ENCODE measurements at regions not wholly inside any gene's neighbourhood (a gene's known extent, or its start where the extent isn't known, plus 50 kb on each side); places are given as distances from the start of the nearest gene placed in this dataset.
"Not testable (repeated sequence)": the region's sequence is repeated elsewhere in the genome, so short reads cannot be mapped to it uniquely, and the experiment has no call there.

DNA sequence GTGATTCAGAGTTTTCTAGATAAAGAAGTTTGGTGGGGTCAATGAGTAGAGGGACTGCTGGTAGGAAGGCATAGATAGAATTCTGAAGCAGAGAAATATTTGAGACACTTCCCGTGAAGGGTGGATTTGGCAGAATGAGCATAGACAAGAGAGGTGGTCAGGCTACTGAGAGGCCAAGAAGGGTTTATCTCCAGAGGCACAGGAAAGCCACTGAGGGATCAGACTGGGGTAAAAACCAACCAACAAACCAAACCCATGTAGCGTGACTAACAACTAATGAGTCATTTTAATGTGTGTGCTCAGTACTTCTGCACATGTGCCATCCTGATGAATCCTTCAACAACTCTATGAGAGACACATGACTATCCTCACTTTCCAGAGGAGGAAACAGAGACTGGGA, 60.0 kb upstream of the SERP2 start:
- no peak for FAIRE-seq
- DNase-seq = no peak
- Histone ChIP-seq H3K9me3 (no peaks in the 10 kb centered on the region), H3K27ac (peak overlapping the region in 2 of 4 donors; percentile 42 to 53), H3K36me3 (no peaks in the 10 kb centered on the region), H3K4me1 (peaks cover 0 to 6% (median 0%) of the 10 kb centered on the region in 3 donors), H3K27me3 (no peaks in the 10 kb centered on the region), H3K4me3 (no peak overlapping the region)
- 83 to 94% methylated on average over 2 of the region's 2 CpGs for WGBS, 2 donors
- intact Hi-C loops (cut with DNase I) = no loop called here
- TF ChIP-seq, protein P1, sequence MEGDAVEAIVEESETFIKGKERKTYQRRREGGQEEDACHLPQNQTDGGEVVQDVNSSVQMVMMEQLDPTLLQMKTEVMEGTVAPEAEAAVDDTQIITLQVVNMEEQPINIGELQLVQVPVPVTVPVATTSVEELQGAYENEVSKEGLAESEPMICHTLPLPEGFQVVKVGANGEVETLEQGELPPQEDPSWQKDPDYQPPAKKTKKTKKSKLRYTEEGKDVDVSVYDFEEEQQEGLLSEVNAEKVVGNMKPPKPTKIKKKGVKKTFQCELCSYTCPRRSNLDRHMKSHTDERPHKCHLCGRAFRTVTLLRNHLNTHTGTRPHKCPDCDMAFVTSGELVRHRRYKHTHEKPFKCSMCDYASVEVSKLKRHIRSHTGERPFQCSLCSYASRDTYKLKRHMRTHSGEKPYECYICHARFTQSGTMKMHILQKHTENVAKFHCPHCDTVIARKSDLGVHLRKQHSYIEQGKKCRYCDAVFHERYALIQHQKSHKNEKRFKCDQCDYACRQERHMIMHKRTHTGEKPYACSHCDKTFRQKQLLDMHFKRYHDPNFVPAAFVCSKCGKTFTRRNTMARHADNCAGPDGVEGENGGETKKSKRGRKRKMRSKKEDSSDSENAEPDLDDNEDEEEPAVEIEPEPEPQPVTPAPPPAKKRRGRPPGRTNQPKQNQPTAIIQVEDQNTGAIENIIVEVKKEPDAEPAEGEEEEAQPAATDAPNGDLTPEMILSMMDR (IDR thresholded peaks at IDR 0.05) = no peak
- ATAC-seq = peak in 3 of 4 donors; percentile 29 to 65 (median 53)

DNA sequence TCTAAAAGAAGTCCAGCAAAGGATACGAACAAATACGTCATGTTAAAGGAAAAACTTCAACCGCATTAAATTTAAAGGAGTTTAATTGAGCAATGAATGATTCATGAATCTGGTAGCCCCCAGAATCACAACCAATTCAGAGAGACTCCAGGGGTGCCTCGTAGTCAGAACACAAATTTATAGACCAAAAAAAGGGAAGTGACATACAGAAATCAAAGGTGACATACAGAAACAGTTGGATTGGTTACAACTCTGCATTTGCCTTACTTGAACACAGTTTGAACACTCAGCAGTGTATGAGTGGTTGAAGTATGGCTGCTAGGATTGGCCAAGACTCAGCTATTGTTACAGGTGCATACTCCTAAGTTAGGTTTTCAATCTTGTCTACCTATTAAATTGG, 59.5 kb upstream of the SERP2 start:
- FAIRE-seq; H3K4me3 ChIP-seq; H3K36me3 ChIP-seq; DNase-seq; H3K27me3 ChIP-seq; ATAC-seq; intact Hi-C loops (cut with DNase I); H3K4me1 ChIP-seq; H3K9me3 ChIP-seq: not testable (repeated sequence)
- WGBS, 2 donors = 88 to 89% methylated on average over 4 of the region's 4 CpGs
- peak overlapping the region in 2 of 4 donors; percentile 42 to 53 for H3K27ac ChIP-seq

- H3K27ac ChIP-seq = no peak overlapping the region
These were observed 55.9 kb upstream of the SERP2 start for GRCh38 chr13:44317752-44318151.

DNA sequence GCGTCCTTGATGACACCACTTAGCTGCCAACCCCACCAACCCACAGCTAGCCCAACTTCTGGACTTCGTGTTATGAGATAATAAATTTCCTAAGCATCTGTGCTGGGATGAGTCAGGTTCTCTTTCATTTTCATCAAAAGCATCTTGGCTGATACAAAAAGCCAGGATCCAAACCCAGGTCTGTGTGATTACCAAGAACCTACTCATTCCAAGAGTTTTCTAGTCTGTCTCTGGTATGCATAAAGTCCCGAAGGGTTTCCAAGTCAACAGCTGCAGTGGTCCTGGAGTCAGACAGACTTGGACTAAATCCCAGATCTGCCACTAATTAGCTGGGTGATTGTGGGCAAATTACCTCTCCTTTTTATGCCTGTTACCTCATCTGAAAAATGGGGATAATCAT, 55.5 kb upstream of the SERP2 start:
- Histone ChIP-seq H3K36me3 (no peaks in the 10 kb centered on the region), H3K27ac (no peak overlapping the region), H3K4me3 (no peak overlapping the region), H3K27me3 (no peaks in the 10 kb centered on the region), H3K4me1 (peaks cover 0 to 4% (median 0%) of the 10 kb centered on the region in 3 donors), H3K9me3 (no peaks in the 10 kb centered on the region)
- no peak for ATAC-seq
- FAIRE-seq = no peak
- intact Hi-C loops (cut with DNase I) = no loop called here
- 53 to 67% methylated on average over 3 of the region's 3 CpGs for WGBS, 2 donors
- no peak for DNase-seq
- TF ChIP-seq, protein P1 (IDR thresholded peaks at IDR 0.05) = no peak

More at GRCh38 chr13:44317752-44318151, 55.9 kb upstream of the SERP2 start:
- FAIRE-seq (no peak), ATAC-seq (no peak), DNase-seq (no peak)
- Histone ChIP-seq H3K36me3 (no peaks in the 10 kb centered on the region), H3K4me3 (no peak overlapping the region), H3K4me1 (peaks cover 0 to 4% (median 0%) of the 10 kb centered on the region in 3 donors), H3K27me3 (no peaks in the 10 kb centered on the region), H3K9me3 (no peaks in the 10 kb centered on the region)
- TF ChIP-seq, protein P1 (IDR thresholded peaks at IDR 0.05) = no peak
- WGBS, 2 donors = 59 to 74% methylated on average over 5 of the region's 5 CpGs
- intact Hi-C loops (cut with DNase I) = no loop called here

- intact Hi-C loops (cut with DNase I) = no loop called here
- TF ChIP-seq, protein P1 (IDR thresholded peaks at IDR 0.05) = no peak
- no peaks in the 10 kb centered on the region for H3K27me3 ChIP-seq
- no peaks in the 10 kb centered on the region for H3K4me1 ChIP-seq
- H3K27ac ChIP-seq = no peak overlapping the region
- H3K4me3 ChIP-seq = no peak overlapping the region
- H3K36me3 ChIP-seq = no peaks in the 10 kb centered on the region
- DNase-seq (no peak), ATAC-seq (no peak), FAIRE-seq (no peak)
- H3K9me3 ChIP-seq = no peaks in the 10 kb centered on the region
These were observed 53.0 kb upstream of the SERP2 start for GRCh38 chr13:44320611-44321010.
